Peyer's patch (tissue), 4 donors: ENCODE measurements at regions not wholly inside any gene's neighbourhood (a gene's known extent, or its start where the extent isn't known, plus 50 kb on each side); places are given as distances from the start of the nearest gene placed in this dataset.

Experiments used
- POLR2A ChIP-seq, 2 donors: fragments of 450-650 bp; IDR thresholded peaks; one replicate each; pipeline ENCODE4 v1.5.1; 2017; ENCODE audit warnings: antibody characterized with exemption in 2 of 2, mild to moderate bottlenecking in 2 of 2, moderate library complexity in 2 of 2
- TF ChIP-seq, protein P1 (sequence below), 6 experiments: fragments of 450-650 bp in 4 of 6; fragments of 200-600 bp in 2 of 6; sonication (generic) in 1 of 6; IDR thresholded peaks; one replicate each; pipeline ENCODE4 v1.5.1; 2017 to 2019; ENCODE audit warnings: antibody characterized with exemption in 6 of 6, mild to moderate bottlenecking in 3 of 6, moderate library complexity in 1 of 6

DNA sequence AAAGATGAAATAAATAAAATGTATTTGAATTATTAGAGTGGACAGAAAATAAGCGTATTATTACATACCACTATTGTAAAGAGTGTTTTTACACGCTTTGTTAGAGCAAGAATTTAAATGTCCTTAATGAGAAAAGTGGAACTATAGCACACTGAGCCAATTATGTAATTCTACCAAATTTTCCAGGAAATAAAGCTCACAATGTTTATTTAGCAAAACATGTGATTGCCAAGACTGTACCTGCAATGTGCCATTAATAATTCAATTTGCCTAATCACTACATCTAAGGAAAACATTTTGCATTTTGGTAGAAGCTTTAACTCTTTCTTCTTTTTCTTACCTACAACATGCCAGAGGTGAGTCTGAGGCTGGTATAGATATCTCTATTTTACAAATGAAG, 58.7 kb upstream of the PHACTR1 start:
- TF ChIP-seq, protein P1, sequence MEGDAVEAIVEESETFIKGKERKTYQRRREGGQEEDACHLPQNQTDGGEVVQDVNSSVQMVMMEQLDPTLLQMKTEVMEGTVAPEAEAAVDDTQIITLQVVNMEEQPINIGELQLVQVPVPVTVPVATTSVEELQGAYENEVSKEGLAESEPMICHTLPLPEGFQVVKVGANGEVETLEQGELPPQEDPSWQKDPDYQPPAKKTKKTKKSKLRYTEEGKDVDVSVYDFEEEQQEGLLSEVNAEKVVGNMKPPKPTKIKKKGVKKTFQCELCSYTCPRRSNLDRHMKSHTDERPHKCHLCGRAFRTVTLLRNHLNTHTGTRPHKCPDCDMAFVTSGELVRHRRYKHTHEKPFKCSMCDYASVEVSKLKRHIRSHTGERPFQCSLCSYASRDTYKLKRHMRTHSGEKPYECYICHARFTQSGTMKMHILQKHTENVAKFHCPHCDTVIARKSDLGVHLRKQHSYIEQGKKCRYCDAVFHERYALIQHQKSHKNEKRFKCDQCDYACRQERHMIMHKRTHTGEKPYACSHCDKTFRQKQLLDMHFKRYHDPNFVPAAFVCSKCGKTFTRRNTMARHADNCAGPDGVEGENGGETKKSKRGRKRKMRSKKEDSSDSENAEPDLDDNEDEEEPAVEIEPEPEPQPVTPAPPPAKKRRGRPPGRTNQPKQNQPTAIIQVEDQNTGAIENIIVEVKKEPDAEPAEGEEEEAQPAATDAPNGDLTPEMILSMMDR (IDR thresholded peaks at IDR 0.05), result no peak
- TF ChIP-seq POLR2A (IDR thresholded peaks at IDR 0.05), result no peak
